ENCODE measurements at regions not wholly inside any gene's neighbourhood (a gene's known extent, or its start where the extent isn't known, plus 50 kb on each side); places are given as distances from the start of the nearest gene placed in this dataset.

GRCh38 chr15:62914461-62915079 lies 128.0 kb upstream of the TPM1 start:
- DNase-seq: no peak
- peaks cover 3% of the 10 kb centered on the region for H3K9me3 Mint-ChIP-seq (ENCODE audit: unreplicated experiment)
- no peak overlapping the region for H3K27ac Mint-ChIP-seq (ENCODE audit: unreplicated experiment)
- H3K4me3 Mint-ChIP-seq (ENCODE audit: unreplicated experiment): no peak overlapping the region
- H3K27me3 Mint-ChIP-seq (ENCODE audit: unreplicated experiment): no peaks in the 10 kb centered on the region
- no peak for TF ChIP-seq CTCF (IDR thresholded peaks at IDR 0.05; ENCODE audit: partially characterized antibody, unreplicated experiment)
- H3K36me3 Mint-ChIP-seq (ENCODE audit: unreplicated experiment): no peaks in the 10 kb centered on the region
- H3K4me1 Mint-ChIP-seq (ENCODE audit: low read depth, unreplicated experiment): peaks cover 6% of the 10 kb centered on the region

GRCh38 chr15:62920682-62921502 lies 121.7 kb upstream of the TPM1 start:
- no peak overlapping the region for H3K27ac Mint-ChIP-seq (ENCODE audit: unreplicated experiment)
- no peaks in the 10 kb centered on the region for H3K36me3 Mint-ChIP-seq (ENCODE audit: unreplicated experiment)
- no peaks in the 10 kb centered on the region for H3K27me3 Mint-ChIP-seq (ENCODE audit: unreplicated experiment)
- H3K4me3 Mint-ChIP-seq (ENCODE audit: unreplicated experiment): no peak overlapping the region
- TF ChIP-seq CTCF (IDR thresholded peaks at IDR 0.05; ENCODE audit: partially characterized antibody, unreplicated experiment): no peak
- H3K9me3 Mint-ChIP-seq (ENCODE audit: unreplicated experiment): no peaks in the 10 kb centered on the region
- no peaks in the 10 kb centered on the region for H3K4me1 Mint-ChIP-seq (ENCODE audit: low read depth, unreplicated experiment)
- no peak for DNase-seq

GRCh38 chr15:62922514-62922913 lies 120.0 kb upstream of the TPM1 start:
- no peaks in the 10 kb centered on the region for H3K4me1 Mint-ChIP-seq (ENCODE audit: low read depth, unreplicated experiment)
- no peaks in the 10 kb centered on the region for H3K36me3 Mint-ChIP-seq (ENCODE audit: unreplicated experiment)
- no peak overlapping the region for H3K27ac Mint-ChIP-seq (ENCODE audit: unreplicated experiment)
- H3K27me3 Mint-ChIP-seq (ENCODE audit: unreplicated experiment): no peaks in the 10 kb centered on the region
- no peak overlapping the region for H3K4me3 Mint-ChIP-seq (ENCODE audit: unreplicated experiment)
- no peaks in the 10 kb centered on the region for H3K9me3 Mint-ChIP-seq (ENCODE audit: unreplicated experiment)
- DNase-seq: no peak
- TF ChIP-seq CTCF (IDR thresholded peaks at IDR 0.05; ENCODE audit: partially characterized antibody, unreplicated experiment): no peak

- no peak for TF ChIP-seq CTCF (IDR thresholded peaks at IDR 0.05; ENCODE audit: partially characterized antibody, unreplicated experiment)
- H3K4me1 Mint-ChIP-seq (ENCODE audit: low read depth, unreplicated experiment): peaks cover 2% of the 10 kb centered on the region
- H3K9me3 Mint-ChIP-seq (ENCODE audit: unreplicated experiment): no peaks in the 10 kb centered on the region
- H3K27ac Mint-ChIP-seq (ENCODE audit: unreplicated experiment): no peak overlapping the region
- H3K27me3 Mint-ChIP-seq (ENCODE audit: unreplicated experiment): no peaks in the 10 kb centered on the region
- DNase-seq: no peak
- H3K4me3 Mint-ChIP-seq (ENCODE audit: unreplicated experiment): no peak overlapping the region
- no peaks in the 10 kb centered on the region for H3K36me3 Mint-ChIP-seq (ENCODE audit: unreplicated experiment)
These were observed 116.7 kb upstream of the TPM1 start for GRCh38 chr15:62925875-62926274.

GRCh38 chr15:62927196-62927595 lies 115.4 kb upstream of the TPM1 start:
- Mint-ChIP-seq H3K36me3 (ENCODE audit: unreplicated experiment) (no peaks in the 10 kb centered on the region), H3K4me1 (ENCODE audit: low read depth, unreplicated experiment) (peaks cover 2% of the 10 kb centered on the region), H3K27ac (ENCODE audit: unreplicated experiment) (no peak overlapping the region), H3K27me3 (ENCODE audit: unreplicated experiment) (no peaks in the 10 kb centered on the region), H3K4me3 (ENCODE audit: unreplicated experiment) (no peak overlapping the region), H3K9me3 (ENCODE audit: unreplicated experiment) (no peaks in the 10 kb centered on the region)
- DNase-seq: no peak
- no peak for TF ChIP-seq CTCF (IDR thresholded peaks at IDR 0.05; ENCODE audit: partially characterized antibody, unreplicated experiment)

All from glutamatergic neuron (in vitro differentiated cells).